Liver (tissue), 8 donors: ENCODE measurements at regions not wholly inside any gene's neighbourhood (a gene's known extent, or its start where the extent isn't known, plus 50 kb on each side); places are given as distances from the start of the nearest gene placed in this dataset.

Experiments
- DNase-seq: peaks from one replicate; pipeline ENCODE4 v3.0.0-alpha.2; 2017; ENCODE audit warnings: low spot score
- H3K27ac ChIP-seq, 2 donors: one replicate each; pipeline ENCODE4 v1.7.0; 2013; ENCODE audit warnings: inconsistent platforms in 2 of 2, low read length in 2 of 2, control low read depth in 1 of 2, low read depth in 1 of 2, mild to moderate bottlenecking in 1 of 2
- H3K27me3 ChIP-seq, 4 donors: one replicate each; pipeline versions ENCODE4 v1.6.1 to v1.7.0; 2013; ENCODE audit warnings: low read length in 3 of 4, inconsistent platforms in 1 of 4, mild to moderate bottlenecking in 1 of 4, moderate library complexity in 1 of 4; ENCODE audit not compliant: control insufficient read depth in 4 of 4, insufficient read depth in 4 of 4
- H3K36me3 ChIP-seq, 4 donors: one replicate each; pipeline versions ENCODE4 v1.6.1 to v1.7.0; 2013; ENCODE audit warnings: low read length in 3 of 4, mild to moderate bottlenecking in 3 of 4, low read depth in 1 of 4, moderate library complexity in 1 of 4; ENCODE audit not compliant: control insufficient read depth in 4 of 4, insufficient read depth in 3 of 4
- H3K4me1 ChIP-seq, 4 donors: one replicate each; pipeline versions ENCODE4 v1.6.1 to v1.7.0; 2013; ENCODE audit warnings: low read length in 3 of 4, mild to moderate bottlenecking in 3 of 4, moderate library complexity in 1 of 4; ENCODE audit not compliant: control insufficient read depth in 4 of 4, insufficient read depth in 4 of 4
- H3K4me3 ChIP-seq, 3 donors: one replicate each; pipeline versions ENCODE4 v1.6.1 to v1.7.0; 2013; ENCODE audit warnings: low read length in 3 of 3, control low read depth in 1 of 3, low read depth in 1 of 3, mild to moderate bottlenecking in 1 of 3
- H3K9ac ChIP-seq, 2 donors: one replicate each; pipeline ENCODE4 v1.7.0; 2013; ENCODE audit warnings: low read length in 2 of 2, mild to moderate bottlenecking in 2 of 2, moderate library complexity in 2 of 2, control low read depth in 1 of 2, low read depth in 1 of 2
- H3K9me3 ChIP-seq, 4 donors: one replicate each; pipeline versions ENCODE4 v1.6.1 to v1.7.0; 2013; ENCODE audit warnings: low read length in 3 of 4; ENCODE audit not compliant: control insufficient read depth in 4 of 4
- CTCF ChIP-seq: fragments of 150-350 bp; IDR thresholded peaks from 2 replicates; pipeline ENCODE4 v1.5.1; 2017; ENCODE audit warnings: improper control_type of control experiment, low read depth, low read length; ENCODE audit not compliant: missing input control
- EGR1 ChIP-seq, 2 donors: IDR thresholded peaks; 2 replicates each; pipeline ENCODE4 v1.6.1; 2016 to 2018; ENCODE audit warnings: antibody characterized with exemption in 2 of 2, low read depth in 2 of 2
- FOXA1 ChIP-seq: IDR thresholded peaks from 2 replicates; pipeline ENCODE4 v1.6.1; 2016; ENCODE audit warnings: antibody characterized with exemption
- GABPA ChIP-seq, 2 donors: IDR thresholded peaks in 1 of 2; conservative IDR thresholded peaks in 1 of 2; 2 replicates each; pipeline ENCODE4 v1.6.1; 2016; ENCODE audit warnings: antibody characterized with exemption in 2 of 2, mild to moderate bottlenecking in 1 of 2, moderate library complexity in 1 of 2
- HNF4A ChIP-seq, 2 donors: conservative IDR thresholded peaks; 2 replicates each; pipeline ENCODE4 v1.6.1; 2016; ENCODE audit warnings: antibody characterized with exemption in 2 of 2, mild to moderate bottlenecking in 2 of 2
- HNF4G ChIP-seq: IDR thresholded peaks from 2 replicates; pipeline ENCODE4 v1.6.1; 2016; ENCODE audit warnings: antibody characterized with exemption
- JUND ChIP-seq, 2 donors: IDR thresholded peaks; 2 replicates each; pipeline ENCODE4 v1.6.1; 2016; ENCODE audit warnings: antibody characterized with exemption in 2 of 2
- NR2F2 ChIP-seq: IDR thresholded peaks from 2 replicates; pipeline ENCODE4 v1.6.1; 2016; ENCODE audit warnings: antibody characterized with exemption
- RXRA ChIP-seq, 2 donors: IDR thresholded peaks; 2 replicates each; pipeline ENCODE4 v1.6.1; 2017 to 2018; ENCODE audit warnings: antibody characterized with exemption in 2 of 2, mild to moderate bottlenecking in 1 of 2
- SP1 ChIP-seq: IDR thresholded peaks from 2 replicates; pipeline ENCODE4 v1.6.1; 2018; ENCODE audit warnings: antibody characterized with exemption, mild to moderate bottlenecking
- TAF1 ChIP-seq: conservative IDR thresholded peaks from 2 replicates; pipeline ENCODE4 v1.6.1; 2016; ENCODE audit warnings: antibody characterized with exemption, mild to moderate bottlenecking
- YY1 ChIP-seq: IDR thresholded peaks from 2 replicates; pipeline ENCODE4 v1.6.1; 2016; ENCODE audit warnings: antibody characterized with exemption, mild to moderate bottlenecking
- ZBTB33 ChIP-seq: IDR thresholded peaks from 2 replicates; pipeline ENCODE4 v1.6.1; 2016; ENCODE audit warnings: antibody characterized with exemption
- WGBS: extraction: QIAGEN DNeasy Blood & Tissue Kit; methylation state at CpG from one replicate; pipeline ENCODE4 v1.1.7; 2013; 5-methylcytosine and 5-hydroxymethylcytosine counted together
- TF ChIP-seq, protein P1 (sequence below): IDR thresholded peaks from 2 replicates; pipeline ENCODE4 v1.6.1; 2016; ENCODE audit warnings: antibody characterized with exemption
- TF ChIP-seq, protein P2 (sequence below): IDR thresholded peaks from 2 replicates; pipeline ENCODE4 v1.6.1; 2016; ENCODE audit warnings: antibody characterized with exemption
- donor health status: healthy.
- donor health status: healthy.
- donor health status: healthy.
- donor health status: healthy.
- donor health status: healthy.

DNA sequence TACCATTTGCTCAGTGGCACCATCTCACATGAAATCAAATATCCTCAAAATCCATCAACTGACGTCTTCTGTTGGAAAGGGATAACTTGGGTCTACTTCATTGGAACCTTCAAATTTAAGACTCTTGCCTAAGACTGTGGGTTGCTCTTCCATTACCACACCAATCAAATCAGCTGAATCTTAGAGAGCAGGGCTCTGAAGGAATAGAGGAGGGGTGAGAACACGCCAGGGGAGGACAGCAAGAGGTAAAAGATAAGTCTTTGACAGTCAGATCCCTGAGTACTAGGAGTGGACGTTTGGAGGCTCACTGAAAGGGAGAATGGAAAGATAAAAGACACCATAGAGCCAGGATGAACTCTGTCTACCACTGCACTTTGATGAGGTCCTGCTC lies 107.5 kb downstream of the CCDC71L start:
- H3K4me1 ChIP-seq, result no peaks in the 10 kb centered on the region
- DNase-seq, result no peak
- no peak overlapping the region for H3K9ac ChIP-seq
- WGBS, result 87% methylated on average over 3 of the region's 3 CpGs
- H3K27me3 ChIP-seq, result no peaks in the 10 kb centered on the region
- no peak for TF ChIP-seq TAF1
- TF ChIP-seq, protein P1, sequence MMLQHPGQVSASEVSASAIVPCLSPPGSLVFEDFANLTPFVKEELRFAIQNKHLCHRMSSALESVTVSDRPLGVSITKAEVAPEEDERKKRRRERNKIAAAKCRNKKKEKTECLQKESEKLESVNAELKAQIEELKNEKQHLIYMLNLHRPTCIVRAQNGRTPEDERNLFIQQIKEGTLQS, result no peak
- no peak for TF ChIP-seq ZBTB33
- TF ChIP-seq YY1, result no peak
- TF ChIP-seq FOXA1, result no peak
- TF ChIP-seq, protein P2, sequence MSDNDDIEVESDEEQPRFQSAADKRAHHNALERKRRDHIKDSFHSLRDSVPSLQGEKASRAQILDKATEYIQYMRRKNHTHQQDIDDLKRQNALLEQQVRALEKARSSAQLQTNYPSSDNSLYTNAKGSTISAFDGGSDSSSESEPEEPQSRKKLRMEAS, result no peak
- no peak for TF ChIP-seq HNF4G
- no peak for TF ChIP-seq HNF4A (conservative IDR thresholded peaks at IDR 0.05)
- TF ChIP-seq EGR1 (IDR thresholded peaks at IDR 0.05; ENCODE audit: low read depth in 2 of 2), result no peak
- TF ChIP-seq CTCF, result no peak
- no peak for TF ChIP-seq JUND (IDR thresholded peaks at IDR 0.05)
- no peak for TF ChIP-seq SP1
- no peak for TF ChIP-seq NR2F2
- H3K4me3 ChIP-seq, result no peak overlapping the region
- no peaks in the 10 kb centered on the region for H3K9me3 ChIP-seq
- no peak overlapping the region for H3K27ac ChIP-seq
- no peaks in the 10 kb centered on the region for H3K36me3 ChIP-seq

GRCh38 chr7:106552645-106553445 lies 108.1 kb downstream of the CCDC71L start:
- WGBS, result 85% methylated on average over 5 of the region's 5 CpGs
- no peak for DNase-seq
- H3K4me3 ChIP-seq, result no peak overlapping the region
- no peak overlapping the region for H3K9ac ChIP-seq
- no peaks in the 10 kb centered on the region for H3K27me3 ChIP-seq
- H3K4me1 ChIP-seq, result no peaks in the 10 kb centered on the region
- no peak overlapping the region for H3K27ac ChIP-seq
- H3K36me3 ChIP-seq, result no peaks in the 10 kb centered on the region
- no peaks in the 10 kb centered on the region for H3K9me3 ChIP-seq
- TF ChIP-seq YY1 (peak; percentile 36), RXRA (IDR thresholded peaks at IDR 0.05) (no peak), CTCF (no peak), GABPA (IDR thresholded peaks at IDR 0.05 in 1 of 2, conservative IDR thresholded peaks at IDR 0.05 in 1 of 2) (no peak)
